IPS DF 4.7 (cell line): ENCODE measurements at regions not wholly inside any gene's neighbourhood (a gene's known extent, or its start where the extent isn't known, plus 50 kb on each side); places are given as distances from the start of the nearest gene placed in this dataset.

Experiments
- DNase-seq: peaks from one replicate; pipeline ENCODE4 v3.0.0-alpha.2; 2013; ENCODE audit warnings: low spot score; ENCODE audit errors: extremely low read depth

GRCh38 chr11:111095327-111095726 lies 150.2 kb upstream of the POU2AF2 start:
- DNase-seq = no peak

- no peak for DNase-seq
Observed at GRCh38 chr11:111093061-111093460, 152.5 kb upstream of the POU2AF2 start.

DNA sequence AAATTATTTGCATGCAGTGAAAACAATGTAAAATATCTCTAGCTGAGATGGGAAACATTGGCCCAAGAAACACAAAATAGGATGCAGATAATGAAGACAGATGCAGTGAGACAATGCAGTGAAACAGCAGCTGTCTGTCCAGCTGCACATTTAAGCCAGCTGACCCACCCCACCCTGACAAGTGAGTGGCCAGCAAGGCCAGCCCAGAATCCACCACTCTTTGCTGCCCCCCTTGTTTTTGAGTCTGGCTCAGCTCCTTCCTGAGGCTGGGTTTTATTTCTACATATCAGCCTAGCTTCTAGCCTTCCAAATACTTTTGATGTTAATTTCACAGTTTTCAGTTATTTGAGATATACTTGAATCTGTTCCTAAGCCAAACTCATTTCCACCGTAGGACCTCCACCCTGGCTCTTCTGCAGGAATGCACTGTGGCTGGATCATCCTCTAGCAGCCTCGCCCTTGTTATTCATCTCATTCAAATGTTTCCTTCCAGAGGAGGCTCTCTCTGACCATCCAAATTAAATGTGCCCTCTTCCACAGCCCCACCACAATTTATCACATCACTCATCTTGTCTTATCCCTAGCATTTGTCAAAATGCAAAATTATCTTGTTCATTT lies 154.1 kb upstream of the POU2AF2 start:
- DNase-seq = no peak

DNA sequence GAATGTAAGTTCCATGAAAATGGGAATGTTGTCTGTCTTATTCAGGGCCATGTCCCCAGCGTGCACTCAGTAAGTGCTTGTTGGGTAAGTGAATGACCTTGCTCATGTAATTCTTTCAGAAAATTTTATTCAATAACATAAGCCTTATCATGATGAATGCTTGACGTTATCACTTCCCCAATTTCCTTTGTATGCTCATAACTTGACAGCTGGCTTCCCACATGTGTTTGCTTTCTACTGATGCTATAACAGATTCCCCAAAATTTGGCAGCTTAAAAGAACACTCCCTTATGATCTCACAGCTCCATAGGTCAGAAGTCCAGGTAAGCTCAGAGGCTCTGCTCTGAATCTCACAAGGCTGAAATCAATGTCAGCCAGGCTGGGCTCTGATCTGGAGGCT lies 155.8 kb upstream of the POU2AF2 start:
- no peak for DNase-seq

DNA sequence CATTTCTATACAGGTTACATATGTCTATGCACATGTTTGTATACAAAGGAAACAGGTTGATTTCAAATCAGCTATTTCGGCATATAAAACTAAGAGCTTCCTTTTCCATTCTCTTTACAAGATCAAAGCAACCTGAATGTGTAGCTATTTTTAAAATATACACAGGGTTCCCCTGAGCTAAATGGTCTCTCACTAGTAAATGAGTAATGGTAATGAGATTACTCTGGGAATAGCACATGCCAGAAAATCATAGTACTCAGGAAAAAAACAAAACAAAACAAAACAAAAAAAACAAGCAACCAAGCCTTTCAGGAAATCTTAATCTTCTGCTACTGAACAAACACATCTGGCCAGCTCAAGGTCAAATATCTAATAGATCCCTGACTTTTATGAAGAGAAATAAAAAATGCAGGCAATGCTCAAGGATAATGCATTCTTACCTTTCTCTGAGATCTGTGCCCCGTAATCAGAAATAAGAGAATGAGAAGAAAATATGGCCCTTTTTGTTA lies 156.6 kb upstream of the POU2AF2 start:
- no peak for DNase-seq

DNA sequence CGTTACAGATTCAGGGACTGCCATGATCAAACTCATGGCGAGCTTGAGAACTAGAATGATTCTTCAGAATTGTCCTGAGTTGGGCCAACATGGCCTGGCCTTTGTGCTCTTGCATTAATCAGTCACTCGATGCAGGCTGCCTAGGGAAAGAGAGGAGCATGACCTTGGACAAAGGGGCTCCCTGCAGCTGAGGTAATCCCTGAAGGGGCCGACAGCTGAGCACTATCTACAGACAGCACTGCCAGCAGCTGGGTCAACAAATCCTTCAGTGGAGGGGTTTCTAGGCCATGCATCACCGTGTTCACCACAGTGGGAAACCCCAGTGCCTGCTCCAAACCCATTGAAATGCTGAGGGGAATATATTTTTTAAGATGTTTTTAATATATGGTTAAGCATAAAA lies 159.5 kb upstream of the POU2AF2 start:
- no peak for DNase-seq

- DNase-seq = no peak
Observed at GRCh38 chr11:111082664-111083063, 162.9 kb upstream of the POU2AF2 start.

DNA sequence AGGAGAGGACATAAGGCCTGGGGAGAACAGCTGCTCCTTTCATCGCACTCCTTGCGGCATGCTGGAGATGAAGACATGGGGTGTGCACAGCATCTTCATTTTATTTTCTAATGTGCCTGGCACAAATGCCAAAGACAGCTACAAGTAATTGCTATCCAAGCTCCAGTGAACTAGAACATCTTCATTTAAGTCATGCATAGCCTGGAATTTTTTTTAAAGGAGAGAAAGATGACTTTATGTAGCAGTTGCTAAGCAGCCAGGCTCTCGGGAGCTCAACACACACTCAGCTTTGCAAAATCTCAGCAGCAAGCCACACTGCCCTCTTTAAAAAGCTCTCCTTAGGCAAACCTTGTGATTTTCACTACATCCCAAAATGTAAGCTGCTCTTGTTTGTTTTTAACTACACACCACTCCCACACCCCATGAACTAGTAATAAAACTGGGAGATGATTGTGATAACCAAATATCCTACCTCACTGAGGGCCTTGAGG lies 164.5 kb upstream of the POU2AF2 start:
- DNase-seq = no peak

DNA sequence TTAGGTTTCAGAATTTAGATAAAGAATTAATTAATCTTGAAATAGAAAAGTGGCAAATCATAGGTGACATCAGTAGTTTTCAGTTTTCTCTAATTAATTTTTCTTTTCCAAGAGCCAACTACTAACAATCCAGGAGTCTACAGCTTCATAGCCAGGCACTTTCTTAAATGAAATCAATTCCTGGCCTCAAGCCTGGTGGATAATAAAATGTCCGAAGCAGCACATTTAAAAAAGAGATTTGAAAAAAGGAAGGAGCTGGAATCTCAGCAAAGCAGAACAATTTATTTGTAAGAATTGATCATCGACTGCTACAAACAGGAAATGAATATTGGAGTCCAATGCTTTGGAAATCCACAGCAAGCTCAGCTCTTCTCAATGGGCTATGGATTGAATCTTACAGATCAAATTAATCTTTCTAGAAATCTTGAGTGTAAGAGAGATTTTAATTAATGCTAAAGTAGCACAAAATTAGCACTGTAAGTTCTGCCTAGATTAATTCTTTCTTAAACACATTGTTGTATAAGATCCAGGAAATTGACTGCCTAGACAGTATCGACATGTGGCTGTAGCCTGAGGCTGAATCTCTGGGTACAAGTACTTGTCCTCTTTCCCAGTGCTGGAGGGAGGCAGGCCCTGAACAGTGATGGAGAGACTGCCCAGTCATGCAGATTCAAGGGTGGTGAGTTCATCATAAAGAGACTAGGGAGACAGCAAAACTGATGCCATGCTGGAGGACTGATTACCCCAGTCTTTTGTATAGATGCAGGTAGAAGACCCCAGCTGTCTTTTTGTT lies 167.8 kb upstream of the POU2AF2 start:
- DNase-seq = no peak

GRCh38 chr11:111069066-111069465 lies 176.5 kb upstream of the POU2AF2 start:
- DNase-seq = peak; percentile 19

DNA sequence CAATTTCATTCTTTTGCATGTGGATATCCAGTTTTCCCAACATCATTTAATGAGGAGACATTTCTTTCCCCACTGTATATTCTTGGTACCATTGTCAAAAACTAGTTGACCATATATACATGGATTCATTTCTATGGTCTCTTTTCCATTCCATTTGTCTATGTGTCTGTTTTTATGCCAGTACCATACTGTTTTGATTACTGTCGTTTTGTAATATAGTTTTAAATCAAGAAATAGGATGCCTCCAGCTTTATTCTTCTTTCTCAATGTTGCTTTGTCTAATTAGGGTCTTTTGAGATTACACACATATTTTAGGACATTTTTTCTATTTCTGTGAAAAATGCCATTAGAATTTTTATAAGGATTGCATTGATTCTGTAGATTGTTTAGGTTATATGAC lies 177.5 kb upstream of the POU2AF2 start:
- DNase-seq = no peak

GRCh38 chr11:111066846-111067245 lies 178.7 kb upstream of the POU2AF2 start:
- no peak for DNase-seq

- DNase-seq = no peak
Observed at GRCh38 chr11:111063726-111064517, 181.6 kb upstream of the POU2AF2 start.

DNA sequence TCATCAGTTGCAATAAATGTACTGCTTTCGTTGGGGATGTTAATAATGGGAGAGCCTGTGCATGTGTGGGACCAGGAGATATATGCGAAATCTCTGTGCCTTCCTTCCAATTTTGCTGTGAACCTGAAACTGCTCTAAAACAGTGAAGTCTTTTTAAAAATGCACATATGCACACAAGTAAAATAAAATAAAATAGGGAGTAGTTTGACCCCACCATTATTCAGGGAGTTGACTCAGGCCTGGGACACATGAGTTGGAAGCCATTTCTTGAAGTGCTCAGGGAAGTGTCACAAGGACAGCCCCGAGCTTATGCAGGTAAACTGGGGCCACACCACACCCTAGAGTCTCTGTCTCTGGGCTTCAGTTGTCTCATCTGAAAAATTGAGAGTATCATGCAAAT lies 183.1 kb upstream of the POU2AF2 start:
- DNase-seq = no peak

DNA sequence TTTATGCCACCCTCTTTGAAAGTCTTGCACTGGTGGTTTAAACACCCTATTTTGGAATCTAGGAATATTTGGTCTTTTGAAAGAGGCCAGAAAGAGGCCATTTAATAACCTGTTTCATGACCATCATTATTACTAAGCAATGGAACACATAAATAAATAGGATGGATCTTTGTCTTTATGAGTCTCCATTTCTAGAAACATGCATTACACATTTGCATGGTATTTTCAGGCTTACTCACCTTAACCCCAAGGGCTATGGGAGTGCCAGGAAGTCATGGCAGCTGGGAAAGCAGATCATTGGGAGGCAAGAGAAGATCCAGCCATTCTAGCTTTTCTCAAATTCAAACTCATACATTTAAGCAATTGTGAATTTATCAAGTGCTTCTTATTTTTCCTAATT lies 185.8 kb upstream of the POU2AF2 start:
- DNase-seq = no peak

DNA sequence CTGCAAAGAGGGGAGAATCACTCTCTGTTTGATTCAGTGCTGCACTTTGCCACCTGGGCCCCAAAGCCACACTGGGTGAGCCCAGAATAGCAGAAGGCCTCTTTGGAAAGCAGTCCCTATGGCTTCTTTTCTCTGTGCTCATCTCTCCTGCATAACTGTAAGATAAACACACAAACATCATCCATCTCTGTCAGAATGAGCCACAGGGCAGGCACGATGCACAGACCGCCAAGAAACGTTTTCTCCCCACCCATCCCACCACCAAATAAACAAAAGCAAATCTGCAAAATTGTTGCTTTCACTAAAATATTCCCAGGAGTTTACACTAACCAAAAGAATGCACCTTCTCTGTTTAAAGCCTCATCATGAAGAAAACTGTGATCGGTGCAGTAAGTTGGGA lies 196.4 kb upstream of the POU2AF2 start:
- DNase-seq = no peak

DNA sequence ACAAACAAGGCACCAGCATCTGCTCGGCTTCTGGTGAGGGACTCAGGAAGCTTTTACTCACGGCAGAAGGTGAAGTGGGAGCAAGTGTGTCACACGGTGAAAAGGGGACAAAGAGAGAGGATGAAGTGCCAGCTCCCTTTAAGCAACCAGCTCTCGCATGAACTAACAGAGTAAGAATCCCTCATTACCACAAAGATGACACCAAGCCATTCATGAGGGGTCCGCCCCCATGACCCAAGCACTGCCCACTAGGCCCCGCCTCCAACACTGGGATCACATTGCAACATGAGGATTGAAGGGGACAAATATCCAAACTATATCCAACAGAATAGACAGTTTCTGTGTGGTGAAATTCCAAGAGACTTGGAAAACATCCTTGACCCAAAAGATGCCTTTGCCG lies 198.2 kb upstream of the POU2AF2 start:
- DNase-seq = peak; percentile 14

- no peak for DNase-seq
Observed at GRCh38 chr11:111046291-111046690, 199.2 kb upstream of the POU2AF2 start.

GRCh38 chr11:111045874-111046273 lies 199.7 kb upstream of the POU2AF2 start:
- DNase-seq = no peak

GRCh38 chr11:111045407-111045803 lies 200.1 kb upstream of the POU2AF2 start:
- DNase-seq = no peak

DNA sequence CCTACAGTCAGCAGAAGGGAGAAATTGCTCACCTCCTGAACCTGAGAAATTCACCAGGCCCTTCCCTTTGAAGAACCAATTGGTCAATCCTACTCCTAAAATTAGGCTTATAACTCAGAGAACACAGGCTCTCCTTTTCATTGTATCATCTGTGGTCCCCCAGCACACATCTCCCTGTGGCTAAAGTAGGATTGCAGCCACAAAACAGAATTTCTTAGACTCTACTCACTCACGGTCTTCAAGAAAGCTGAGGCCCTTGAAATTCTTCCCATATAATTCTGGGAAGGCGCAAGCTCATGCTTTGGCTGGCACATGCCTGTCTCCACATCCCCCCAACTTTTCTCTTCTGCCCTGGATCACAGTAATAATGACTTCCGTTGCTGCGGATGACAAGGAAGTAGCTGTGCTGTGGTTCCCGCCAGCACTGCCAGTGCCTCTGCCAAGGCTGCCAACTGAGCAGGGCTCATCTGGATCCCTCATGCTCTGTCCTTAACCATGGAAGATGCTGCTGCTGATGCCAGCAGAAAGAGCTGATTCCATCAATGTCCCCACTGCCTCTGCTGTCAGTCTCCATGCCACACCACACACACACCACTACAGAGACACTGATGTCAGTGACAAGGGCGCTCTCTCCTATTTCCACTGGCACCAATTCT lies 200.6 kb upstream of the POU2AF2 start:
- no peak for DNase-seq
